Forelimb muscle (tissue), 1 donor: ENCODE measurements at regions not wholly inside any gene's neighbourhood (a gene's known extent, or its start where the extent isn't known, plus 50 kb on each side); places are given as distances from the start of the nearest gene placed in this dataset.

ENCODE experiments used
- DNase-seq: peaks from one replicate; pipeline ENCODE4 v3.0.0-alpha.2; 2013; ENCODE audit warnings: low read depth

GRCh38 chr4:153988492-153989363 is 199.8 kb upstream of the SFRP2 start:
- no peak for DNase-seq

- DNase-seq, result no peak
Observed at GRCh38 chr4:153987291-153987690, 198.4 kb upstream of the SFRP2 start.

DNA sequence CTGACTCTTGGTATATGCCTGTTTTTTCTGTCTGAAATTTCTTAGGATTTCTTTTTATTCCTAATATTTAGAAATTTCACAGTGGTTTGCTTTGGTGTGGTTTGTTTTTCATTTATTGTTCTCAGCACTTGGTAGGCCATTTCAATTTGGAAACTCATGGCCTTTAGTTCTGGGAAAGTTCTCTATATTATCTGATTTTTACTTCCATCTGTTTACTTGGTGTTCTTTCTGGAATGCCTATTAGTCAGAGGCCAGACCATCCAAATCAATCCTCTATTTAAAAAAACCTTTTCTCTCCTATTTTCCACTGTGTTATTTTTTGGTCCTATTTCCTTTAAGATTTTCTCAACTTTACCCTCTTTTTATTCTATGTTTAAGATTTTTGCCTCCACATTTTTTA is 188.1 kb upstream of the SFRP2 start:
- no peak for DNase-seq

GRCh38 chr4:153974452-153974851 is 185.6 kb upstream of the SFRP2 start:
- no peak for DNase-seq

DNA sequence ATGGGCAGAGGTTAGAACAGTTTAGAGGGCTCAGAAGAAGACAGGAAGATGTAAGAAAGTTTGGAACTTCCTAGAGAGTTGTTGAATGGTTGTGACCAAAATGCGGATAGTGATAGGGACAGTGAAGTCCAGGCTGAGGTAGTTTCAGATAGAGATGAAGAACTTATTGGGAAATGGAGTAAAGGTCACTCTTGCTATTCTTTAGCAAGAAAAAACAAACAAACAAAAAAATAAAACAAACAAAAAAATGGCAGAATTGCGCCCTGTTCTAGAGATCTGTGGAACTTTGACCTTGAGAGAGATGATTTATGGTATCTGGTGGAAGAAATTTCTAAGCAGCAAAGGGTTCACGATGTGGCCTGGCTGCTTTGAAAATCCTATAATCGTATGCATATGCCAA is 185.1 kb upstream of the SFRP2 start:
- DNase-seq, result no peak

- DNase-seq, result no peak
Observed at GRCh38 chr4:153971899-153972298, 183.0 kb upstream of the SFRP2 start.

DNA sequence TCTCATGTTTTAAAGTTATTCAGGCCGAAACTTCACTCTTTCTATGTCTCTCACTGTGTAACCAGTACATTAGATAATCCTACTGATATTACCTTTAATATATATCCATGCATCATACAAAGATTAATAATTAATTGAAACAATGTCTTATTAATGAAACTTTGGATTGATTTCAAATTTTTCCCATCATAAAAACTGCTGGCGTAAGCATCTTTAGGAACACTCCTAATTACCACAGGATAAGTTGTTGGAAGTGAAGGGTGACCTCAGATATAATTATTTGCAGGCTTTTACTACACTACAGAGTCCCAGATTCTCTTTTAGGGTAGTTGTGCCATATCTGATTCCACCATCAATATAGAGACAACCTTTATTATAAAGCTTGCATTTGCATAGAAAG is 181.3 kb upstream of the SFRP2 start:
- no peak for DNase-seq

- DNase-seq, result no peak
Observed at GRCh38 chr4:153969542-153969941, 180.7 kb upstream of the SFRP2 start.

DNA sequence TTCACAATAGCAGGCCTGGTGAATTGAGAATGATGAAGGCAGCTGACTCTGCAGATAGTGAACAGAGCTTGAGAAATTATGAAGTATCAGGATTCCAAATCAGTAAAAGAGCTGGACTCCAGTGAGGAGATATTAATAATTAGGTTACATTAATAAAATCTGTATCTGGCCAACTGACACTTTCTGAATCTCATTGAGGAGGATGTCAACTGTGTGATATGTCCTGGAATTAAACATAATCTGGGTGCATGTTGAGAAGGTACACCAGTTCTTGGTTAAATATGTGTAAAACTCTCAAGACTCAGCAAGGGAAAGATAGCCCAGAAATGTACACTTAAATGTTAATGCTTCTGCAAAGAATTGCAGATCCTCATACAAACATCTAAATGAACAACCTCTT is 177.8 kb upstream of the SFRP2 start:
- DNase-seq, result no peak

DNA sequence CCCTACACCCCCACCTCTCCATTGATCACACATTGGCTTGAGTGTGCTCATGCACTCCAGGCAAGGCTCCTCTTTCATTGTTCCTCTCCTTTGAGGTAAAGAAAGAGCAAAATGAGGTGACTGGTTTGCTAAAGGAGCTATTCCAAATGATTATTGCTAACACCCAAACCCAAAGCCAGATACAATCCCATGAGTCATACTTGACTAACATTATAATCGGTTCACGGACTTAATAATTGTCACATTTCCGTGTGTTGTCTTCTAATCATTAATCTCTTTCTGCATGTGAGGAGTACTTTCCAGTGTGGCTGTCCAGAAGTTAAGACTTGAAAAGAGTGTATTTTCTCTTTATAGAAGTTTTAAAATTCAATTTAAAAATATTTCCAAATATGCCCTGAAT is 174.3 kb upstream of the SFRP2 start:
- no peak for DNase-seq

GRCh38 chr4:153962311-153963039 is 173.6 kb upstream of the SFRP2 start:
- no peak for DNase-seq

GRCh38 chr4:153955327-153955726 is 166.4 kb upstream of the SFRP2 start:
- DNase-seq, result no peak

- no peak for DNase-seq
Observed at GRCh38 chr4:153954654-153955053, 165.8 kb upstream of the SFRP2 start.

- no peak for DNase-seq
Observed at GRCh38 chr4:153950100-153950979, 161.5 kb upstream of the SFRP2 start.

DNA sequence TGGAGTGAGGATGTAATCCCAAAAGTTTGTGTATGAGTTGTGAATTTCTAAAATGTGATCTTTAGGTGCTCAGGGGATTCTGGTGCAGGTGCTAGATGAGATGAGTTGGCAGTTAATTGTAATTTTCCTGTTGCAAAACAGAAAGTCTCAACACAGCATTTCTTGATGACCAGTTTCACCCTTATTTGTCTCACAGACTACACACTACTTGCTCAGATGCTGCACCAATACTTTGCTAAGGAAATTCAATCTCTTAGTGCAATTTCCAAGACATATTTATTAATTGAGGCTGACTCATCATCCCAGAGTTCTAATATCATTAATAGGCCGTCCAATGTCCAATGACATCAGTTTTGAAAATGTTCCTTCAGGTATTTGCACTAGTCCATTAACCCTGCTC is 159.2 kb upstream of the SFRP2 start:
- DNase-seq, result no peak

DNA sequence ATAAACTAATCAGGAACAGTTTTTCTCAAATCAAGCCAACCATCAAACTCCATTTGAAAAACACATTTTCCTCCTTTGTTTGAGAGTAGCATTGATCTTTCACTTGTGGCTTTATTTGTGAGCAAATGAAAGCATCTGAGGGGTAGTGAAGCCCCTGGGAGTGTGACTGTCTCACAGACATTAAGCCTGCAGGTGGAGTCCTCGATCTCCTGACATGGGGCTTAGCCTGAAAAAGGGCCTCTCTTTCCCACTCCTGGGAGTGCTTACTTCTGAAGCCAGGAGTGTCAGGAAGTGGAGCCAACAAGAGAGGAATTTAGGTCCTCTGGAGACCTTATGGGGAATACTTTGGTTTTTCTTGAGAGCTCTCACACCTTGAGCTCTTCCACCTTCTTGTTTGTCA is 158.2 kb upstream of the SFRP2 start:
- no peak for DNase-seq

- DNase-seq, result no peak
Observed at GRCh38 chr4:153945704-153946103, 156.8 kb upstream of the SFRP2 start.

GRCh38 chr4:153943738-153944415 is 155.0 kb upstream of the SFRP2 start:
- DNase-seq, result no peak

DNA sequence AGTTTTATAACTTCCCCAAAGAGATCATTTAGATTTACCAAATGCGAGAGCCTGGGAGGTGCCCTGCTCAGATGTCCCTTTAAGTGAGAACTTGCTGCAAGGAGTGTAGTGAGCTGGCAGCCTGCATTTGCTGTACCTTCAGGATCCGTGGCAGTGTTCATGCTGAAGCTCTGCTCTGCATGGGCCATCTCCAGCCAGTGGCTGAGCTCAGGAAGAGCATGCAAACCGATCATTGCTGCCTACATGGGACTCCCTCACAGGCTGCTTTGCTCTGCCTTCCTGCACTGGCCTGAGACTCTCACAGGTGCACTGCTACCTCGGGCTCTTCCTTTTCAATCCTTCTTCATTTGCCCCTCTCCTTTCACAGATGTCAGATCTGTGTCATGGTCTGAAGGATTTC is 152.0 kb upstream of the SFRP2 start:
- DNase-seq, result no peak

DNA sequence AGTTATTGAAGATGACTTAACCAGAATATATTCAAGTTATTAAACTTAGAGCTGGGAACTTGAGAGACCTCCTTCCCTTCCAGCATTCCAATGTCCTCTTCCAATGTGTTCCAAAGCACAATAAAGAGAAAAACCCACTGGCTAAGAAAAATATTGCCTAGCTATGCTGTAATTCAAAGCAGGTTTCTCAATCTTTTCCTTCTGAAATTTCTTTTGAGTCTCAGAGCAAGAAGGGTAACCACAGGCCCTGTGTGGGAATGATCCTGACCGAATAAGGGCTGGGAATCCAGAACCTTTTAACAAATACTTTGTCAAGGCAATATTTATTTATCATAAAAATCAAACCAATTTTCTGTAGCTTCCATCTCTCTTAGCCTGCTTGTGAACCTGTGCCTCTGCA is 150.7 kb upstream of the SFRP2 start:
- no peak for DNase-seq

- no peak for DNase-seq
Observed at GRCh38 chr4:153938994-153939393, 150.1 kb upstream of the SFRP2 start.

GRCh38 chr4:153937289-153937688 is 148.4 kb upstream of the SFRP2 start:
- no peak for DNase-seq
